Tibial artery (tissue), 4 donors: ENCODE measurements at regions not wholly inside any gene's neighbourhood (a gene's known extent, or its start where the extent isn't known, plus 50 kb on each side); places are given as distances from the start of the nearest gene placed in this dataset.

Source experiments
- DNase-seq, 2 donors: peaks; one replicate each; pipeline ENCODE4 v3.0.0-alpha.2; 2019
- H3K27ac ChIP-seq, 2 donors: fragments of 200-600 bp; sonication (generic) in 1 of 2; 1 replicate in 1 of 2; 2 replicates in 1 of 2; pipeline ENCODE4 v1.5.1; 2018 to 2019; ENCODE audit warnings: mild to moderate bottlenecking in 1 of 2
- H3K27me3 ChIP-seq, 2 donors: fragments of 200-600 bp; sonication (generic) in 1 of 2; one replicate each; pipeline versions ENCODE4 v1.5.1 to v1.6.0; 2016 to 2019
- H3K36me3 ChIP-seq, 3 donors: fragments of 200-600 bp; sonication (generic) in 2 of 3; one replicate each; pipeline ENCODE4 v1.5.1; 2016 to 2019; ENCODE audit warnings: mild to moderate bottlenecking in 2 of 3
- H3K4me1 ChIP-seq, 4 donors: fragments of 200-600 bp; sonication (generic) in 2 of 4; 1 replicate in 3 of 4; 2 replicates in 1 of 4; pipeline ENCODE4 v1.5.1; 2016 to 2019
- H3K4me3 ChIP-seq, 2 donors: fragments of 200-600 bp; sonication (generic) in 1 of 2; 1 replicate in 1 of 2; 2 replicates in 1 of 2; pipeline ENCODE4 v1.5.1; 2018 to 2019; ENCODE audit warnings: mild to moderate bottlenecking in 2 of 2
- H3K9me3 ChIP-seq, 3 donors: fragments of 200-600 bp; sonication (generic) in 1 of 3; one replicate each; pipeline ENCODE4 v1.5.1; 2016 to 2019
- intact Hi-C: fragments of 100-400 bp; cut with DNase I; formaldehyde crosslinking; loops from one replicate; pipeline ENCODE4 v1.15.0; 2023; ENCODE audit warnings: low total_unique reads
- TF ChIP-seq, protein P1 (sequence below), 2 experiments: fragments of 200-600 bp in 1 of 2; fragments of 450-650 bp in 1 of 2; IDR thresholded peaks; one replicate each; pipeline ENCODE4 v1.5.1; 2017 to 2019; ENCODE audit warnings: antibody characterized with exemption in 2 of 2, mild to moderate bottlenecking in 1 of 2, moderate library complexity in 1 of 2

DNA sequence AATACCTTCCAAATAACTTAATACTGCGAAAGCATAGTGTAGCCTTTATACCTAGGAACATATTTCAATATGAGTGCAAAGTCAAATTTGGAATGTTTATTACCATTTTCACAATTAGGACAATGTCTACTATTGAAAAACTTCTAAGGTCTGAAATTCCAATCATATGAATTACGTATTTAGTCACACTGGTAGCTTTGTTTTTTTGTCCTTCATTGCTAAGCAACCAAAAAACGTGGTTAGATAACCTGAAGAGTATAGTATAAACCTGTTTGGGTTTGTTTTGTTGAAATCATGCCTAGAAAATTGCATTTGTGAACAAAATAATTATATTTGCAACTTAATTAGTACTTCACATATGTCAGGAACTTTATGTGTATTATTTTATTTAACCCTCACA lies 134.2 kb downstream of the FBXO4 start:
- Histone ChIP-seq H3K9me3 (no peaks in the 10 kb centered on the region), H3K4me1 (no peaks in the 10 kb centered on the region), H3K27ac (no peak overlapping the region), H3K4me3 (no peak overlapping the region), H3K27me3 (no peaks in the 10 kb centered on the region), H3K36me3 (no peaks in the 10 kb centered on the region)
- intact Hi-C loops, result no loop called here
- DNase-seq, result no peak
- TF ChIP-seq, protein P1, sequence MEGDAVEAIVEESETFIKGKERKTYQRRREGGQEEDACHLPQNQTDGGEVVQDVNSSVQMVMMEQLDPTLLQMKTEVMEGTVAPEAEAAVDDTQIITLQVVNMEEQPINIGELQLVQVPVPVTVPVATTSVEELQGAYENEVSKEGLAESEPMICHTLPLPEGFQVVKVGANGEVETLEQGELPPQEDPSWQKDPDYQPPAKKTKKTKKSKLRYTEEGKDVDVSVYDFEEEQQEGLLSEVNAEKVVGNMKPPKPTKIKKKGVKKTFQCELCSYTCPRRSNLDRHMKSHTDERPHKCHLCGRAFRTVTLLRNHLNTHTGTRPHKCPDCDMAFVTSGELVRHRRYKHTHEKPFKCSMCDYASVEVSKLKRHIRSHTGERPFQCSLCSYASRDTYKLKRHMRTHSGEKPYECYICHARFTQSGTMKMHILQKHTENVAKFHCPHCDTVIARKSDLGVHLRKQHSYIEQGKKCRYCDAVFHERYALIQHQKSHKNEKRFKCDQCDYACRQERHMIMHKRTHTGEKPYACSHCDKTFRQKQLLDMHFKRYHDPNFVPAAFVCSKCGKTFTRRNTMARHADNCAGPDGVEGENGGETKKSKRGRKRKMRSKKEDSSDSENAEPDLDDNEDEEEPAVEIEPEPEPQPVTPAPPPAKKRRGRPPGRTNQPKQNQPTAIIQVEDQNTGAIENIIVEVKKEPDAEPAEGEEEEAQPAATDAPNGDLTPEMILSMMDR (IDR thresholded peaks at IDR 0.05), result no peak

DNA sequence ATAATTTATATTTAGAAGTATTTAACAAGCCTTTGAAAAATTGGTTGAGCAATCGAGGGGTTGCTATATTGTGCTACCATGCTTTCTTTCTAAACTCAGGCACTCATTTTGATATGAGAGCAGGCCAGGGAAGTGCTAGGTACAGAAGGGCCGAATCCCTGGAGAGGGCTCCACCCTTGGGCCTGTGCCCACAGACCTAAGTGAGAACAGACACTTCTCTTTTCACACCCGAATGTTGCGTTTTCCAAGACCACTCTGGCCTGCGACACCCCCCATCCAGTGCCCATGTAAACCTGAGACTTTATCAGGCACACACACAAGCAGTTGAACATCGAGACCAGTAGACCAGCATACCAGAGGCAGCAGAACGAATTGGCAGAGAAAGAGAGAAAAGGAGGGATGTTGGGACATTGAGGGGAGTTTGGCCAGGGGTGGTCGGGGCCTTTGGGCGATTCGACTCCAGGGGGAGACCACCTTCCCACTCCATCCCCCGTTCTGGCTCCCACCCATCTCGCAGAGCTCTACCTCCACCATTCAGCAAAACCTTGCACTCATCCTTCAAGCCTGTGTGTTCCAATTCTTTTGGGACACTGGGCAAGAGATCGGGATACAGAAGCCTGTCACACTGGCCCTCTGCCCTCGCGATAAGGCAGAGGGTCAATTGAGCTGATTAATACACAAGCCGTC lies 134.8 kb downstream of the FBXO4 start:
- H3K27me3 ChIP-seq, result no peaks in the 10 kb centered on the region
- no peaks in the 10 kb centered on the region for H3K36me3 ChIP-seq
- DNase-seq, result no peak
- no peaks in the 10 kb centered on the region for H3K4me1 ChIP-seq
- intact Hi-C loops, result no loop called here
- no peak overlapping the region for H3K27ac ChIP-seq
- H3K4me3 ChIP-seq, result no peak overlapping the region
- H3K9me3 ChIP-seq, result no peaks in the 10 kb centered on the region
- TF ChIP-seq, protein P1 (IDR thresholded peaks at IDR 0.05), result no peak

DNA sequence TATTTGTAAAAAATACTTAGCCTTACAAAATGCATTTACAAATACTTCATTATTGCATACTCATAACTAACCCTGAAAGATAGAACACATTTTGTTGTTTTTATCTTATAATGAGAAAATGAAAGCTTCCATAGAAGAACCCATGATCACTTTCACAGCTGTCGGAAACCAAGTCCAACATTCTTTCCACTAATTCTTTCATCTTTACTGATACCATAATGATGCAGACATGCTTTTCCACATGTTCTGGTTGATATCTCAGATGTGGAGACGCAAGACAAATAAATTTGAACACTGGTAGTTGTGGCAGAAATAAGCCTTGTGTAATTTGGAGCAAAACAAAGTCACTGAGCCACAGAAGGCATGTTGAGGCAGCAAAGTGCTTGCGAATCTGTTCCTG lies 136.0 kb downstream of the FBXO4 start:
- DNase-seq, result no peak
- no peaks in the 10 kb centered on the region for H3K27me3 ChIP-seq
- H3K4me1 ChIP-seq, result no peaks in the 10 kb centered on the region
- no peak overlapping the region for H3K27ac ChIP-seq
- no peaks in the 10 kb centered on the region for H3K9me3 ChIP-seq
- no peak overlapping the region for H3K4me3 ChIP-seq
- no peaks in the 10 kb centered on the region for H3K36me3 ChIP-seq
- intact Hi-C loops, result no loop called here
- TF ChIP-seq, protein P1 (IDR thresholded peaks at IDR 0.05), result no peak

DNA sequence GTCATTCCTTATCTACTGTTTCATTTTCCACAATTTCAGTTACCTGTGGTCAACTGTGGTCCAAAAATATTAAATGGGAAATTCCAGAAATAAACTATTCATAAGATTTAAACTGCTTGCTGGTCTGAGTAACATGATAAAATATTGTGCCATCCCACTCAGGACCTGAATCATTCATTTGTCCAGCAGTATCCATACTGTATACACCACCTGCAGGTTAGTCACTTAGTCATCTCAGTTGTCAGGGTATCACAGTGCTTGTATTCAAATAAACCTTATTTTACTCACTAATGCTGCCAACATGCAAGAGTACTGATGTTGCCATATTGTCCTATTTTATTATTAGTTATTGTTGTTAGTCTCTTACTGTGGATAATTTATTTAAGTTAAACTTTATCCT lies 139.7 kb downstream of the FBXO4 start:
- Histone ChIP-seq H3K27ac (no peak overlapping the region), H3K36me3 (no peaks in the 10 kb centered on the region), H3K4me3 (no peak overlapping the region), H3K4me1 (no peaks in the 10 kb centered on the region), H3K9me3 (no peaks in the 10 kb centered on the region), H3K27me3 (no peaks in the 10 kb centered on the region)
- no peak for DNase-seq
- TF ChIP-seq, protein P1 (IDR thresholded peaks at IDR 0.05), result no peak
- intact Hi-C loops, result no loop called here

DNA sequence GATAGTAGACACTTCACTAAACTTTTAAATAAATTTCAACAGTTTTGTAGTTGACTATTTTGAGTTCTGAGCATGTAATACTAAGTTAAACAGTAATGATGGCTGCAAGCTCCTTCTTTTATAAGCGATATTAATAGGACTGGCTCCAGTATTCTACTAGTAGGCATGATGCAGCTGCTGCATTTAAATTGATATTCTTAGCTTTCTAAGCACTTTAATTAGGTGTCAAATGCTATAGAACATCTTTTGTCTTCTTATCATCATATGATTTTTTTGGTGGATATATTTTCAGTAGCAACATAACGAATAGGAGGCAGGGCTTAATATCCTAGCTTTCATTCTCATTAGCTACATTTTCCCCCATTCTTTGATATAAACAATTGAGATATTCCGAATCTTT lies 141.1 kb downstream of the FBXO4 start:
- no peaks in the 10 kb centered on the region for H3K36me3 ChIP-seq
- DNase-seq, result no peak
- TF ChIP-seq, protein P1 (IDR thresholded peaks at IDR 0.05), result no peak
- H3K4me3 ChIP-seq, result no peak overlapping the region
- H3K9me3 ChIP-seq, result no peaks in the 10 kb centered on the region
- intact Hi-C loops, result no loop called here
- no peak overlapping the region for H3K27ac ChIP-seq
- H3K27me3 ChIP-seq, result no peaks in the 10 kb centered on the region
- H3K4me1 ChIP-seq, result no peaks in the 10 kb centered on the region

DNA sequence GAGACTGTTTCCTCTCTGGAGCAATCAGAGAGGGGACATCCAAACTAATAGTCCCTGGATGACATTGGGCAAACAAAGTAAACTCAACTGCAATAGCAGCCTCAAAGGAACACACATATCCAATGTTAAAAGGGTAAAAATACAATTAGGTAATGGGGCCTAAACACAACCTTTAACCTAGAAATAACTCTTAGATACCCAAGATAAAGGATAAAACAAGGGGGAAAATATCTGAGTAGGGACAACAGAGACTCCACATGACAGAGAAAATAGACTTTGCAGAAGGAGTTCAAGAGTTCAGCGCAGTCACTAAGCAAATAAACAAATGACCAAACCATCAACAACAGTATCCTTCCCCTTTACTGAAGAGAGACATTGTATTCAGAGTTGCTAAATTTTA lies 149.3 kb downstream of the FBXO4 start:
- no peaks in the 10 kb centered on the region for H3K9me3 ChIP-seq
- H3K27ac ChIP-seq, result no peak overlapping the region
- H3K4me1 ChIP-seq, result no peaks in the 10 kb centered on the region
- H3K36me3 ChIP-seq, result no peaks in the 10 kb centered on the region
- intact Hi-C loops, result no loop called here
- TF ChIP-seq, protein P1 (IDR thresholded peaks at IDR 0.05), result no peak
- no peaks in the 10 kb centered on the region for H3K27me3 ChIP-seq
- DNase-seq, result no peak
- H3K4me3 ChIP-seq, result no peak overlapping the region
